ENCODE measurements at regions not wholly inside any gene's neighbourhood (a gene's known extent, or its start where the extent isn't known, plus 50 kb on each side); places are given as distances from the start of the nearest gene placed in this dataset.

DNA sequence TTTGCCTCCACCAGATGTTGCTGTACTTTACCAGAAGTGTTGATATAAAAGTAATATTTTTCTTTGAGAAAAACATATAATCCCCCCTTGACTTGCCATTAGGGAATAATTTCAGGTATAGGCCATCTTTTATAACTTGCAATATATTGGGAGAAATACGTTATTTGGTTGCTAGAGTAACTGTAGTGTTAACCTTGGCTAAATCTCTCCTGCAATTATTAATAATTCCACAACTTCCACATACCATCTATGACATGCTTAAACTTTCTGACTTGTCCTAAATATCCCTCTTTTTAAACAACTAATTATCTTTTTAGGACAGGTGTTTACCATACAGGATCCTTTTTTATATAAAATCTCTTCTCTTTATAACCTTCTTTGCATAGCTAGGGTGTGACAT lies 1048.2 kb downstream of the SLC16A7 start:
- no peak overlapping the region for H3K4me3 ChIP-seq (ENCODE audit: low read depth, low read length)
- CTCF ChIA-PET: no interaction called here
- TF ChIP-seq, protein P1, sequence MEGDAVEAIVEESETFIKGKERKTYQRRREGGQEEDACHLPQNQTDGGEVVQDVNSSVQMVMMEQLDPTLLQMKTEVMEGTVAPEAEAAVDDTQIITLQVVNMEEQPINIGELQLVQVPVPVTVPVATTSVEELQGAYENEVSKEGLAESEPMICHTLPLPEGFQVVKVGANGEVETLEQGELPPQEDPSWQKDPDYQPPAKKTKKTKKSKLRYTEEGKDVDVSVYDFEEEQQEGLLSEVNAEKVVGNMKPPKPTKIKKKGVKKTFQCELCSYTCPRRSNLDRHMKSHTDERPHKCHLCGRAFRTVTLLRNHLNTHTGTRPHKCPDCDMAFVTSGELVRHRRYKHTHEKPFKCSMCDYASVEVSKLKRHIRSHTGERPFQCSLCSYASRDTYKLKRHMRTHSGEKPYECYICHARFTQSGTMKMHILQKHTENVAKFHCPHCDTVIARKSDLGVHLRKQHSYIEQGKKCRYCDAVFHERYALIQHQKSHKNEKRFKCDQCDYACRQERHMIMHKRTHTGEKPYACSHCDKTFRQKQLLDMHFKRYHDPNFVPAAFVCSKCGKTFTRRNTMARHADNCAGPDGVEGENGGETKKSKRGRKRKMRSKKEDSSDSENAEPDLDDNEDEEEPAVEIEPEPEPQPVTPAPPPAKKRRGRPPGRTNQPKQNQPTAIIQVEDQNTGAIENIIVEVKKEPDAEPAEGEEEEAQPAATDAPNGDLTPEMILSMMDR (IDR thresholded peaks at IDR 0.05; ENCODE audit: low read depth, low read length): no peak
- no peaks in the 10 kb centered on the region for H3K27me3 ChIP-seq (ENCODE audit: control insufficient read depth, insufficient read depth, low read length)
- peaks cover 2% of the 10 kb centered on the region; the same call in 1 of the 2 replicates for H3K9me3 ChIP-seq (ENCODE audit: control insufficient read depth, insufficient read depth, low read length)
- POLR2A ChIA-PET: no interaction called here
- no peak overlapping the region for H3K27ac ChIP-seq (ENCODE audit: low read depth, low read length)
- no peak for DNase-seq (ENCODE audit: low read depth, low spot score)

DNA sequence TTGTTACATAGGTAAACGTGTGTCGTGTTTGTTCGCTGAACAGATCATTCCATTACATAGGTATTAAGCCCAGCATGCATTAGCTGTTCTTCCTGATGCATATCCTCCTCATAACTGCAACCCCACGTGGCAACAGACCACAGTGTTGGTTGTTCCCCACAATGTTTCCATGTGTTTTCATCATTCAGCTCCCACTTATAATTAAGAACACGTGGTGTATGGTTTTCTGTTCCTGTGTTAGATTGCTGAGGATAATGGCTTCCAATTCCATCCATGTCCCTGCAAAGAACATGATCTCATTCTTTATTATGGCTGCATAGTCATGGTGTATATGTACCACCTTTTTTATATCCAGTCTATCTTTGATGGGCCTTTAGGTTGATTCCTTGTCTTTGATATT lies 1071.1 kb downstream of the SLC16A7 start:
- H3K9me3 ChIP-seq (ENCODE audit: control insufficient read depth, insufficient read depth, low read length): no peaks in the 10 kb centered on the region; the same call in 1 of the 2 replicates
- no peaks in the 10 kb centered on the region for H3K27me3 ChIP-seq (ENCODE audit: control insufficient read depth, insufficient read depth, low read length)
- DNase-seq (ENCODE audit: low read depth, low spot score): no peak
- no peak overlapping the region for H3K27ac ChIP-seq (ENCODE audit: low read depth, low read length)
- TF ChIP-seq, protein P1 (IDR thresholded peaks at IDR 0.05; ENCODE audit: low read depth, low read length): no peak
- no peak overlapping the region for H3K4me3 ChIP-seq (ENCODE audit: low read depth, low read length)
- ChIA-PET CTCF (no interaction called here), POLR2A (no interaction called here)

DNA sequence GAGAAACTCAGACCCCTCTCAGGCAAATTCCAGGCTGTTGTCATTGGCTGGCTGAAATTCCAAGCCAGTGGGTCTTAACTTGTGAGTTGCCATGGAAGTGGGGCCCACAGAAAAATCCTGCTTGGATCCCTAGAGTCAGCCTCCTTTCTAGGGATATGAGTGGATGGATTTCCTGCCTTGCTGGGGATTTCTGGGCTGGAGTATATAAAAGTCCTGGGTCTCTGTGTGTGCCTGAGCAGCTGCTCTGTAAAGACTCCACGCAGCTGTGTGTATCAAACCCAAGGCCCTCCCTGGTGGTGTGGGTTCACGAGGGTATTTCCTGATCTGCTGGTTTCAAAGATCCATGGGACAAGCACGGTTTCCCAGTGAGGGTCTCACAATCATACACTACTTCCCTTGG lies 1077.1 kb downstream of the SLC16A7 start:
- no peak overlapping the region for H3K27ac ChIP-seq (ENCODE audit: low read depth, low read length)
- ChIA-PET CTCF (no interaction called here), POLR2A (no interaction called here)
- DNase-seq (ENCODE audit: low read depth, low spot score): no peak
- H3K9me3 ChIP-seq (ENCODE audit: control insufficient read depth, insufficient read depth, low read length): no peaks in the 10 kb centered on the region; the same call in 1 of the 2 replicates
- no peaks in the 10 kb centered on the region for H3K27me3 ChIP-seq (ENCODE audit: control insufficient read depth, insufficient read depth, low read length)
- TF ChIP-seq, protein P1 (IDR thresholded peaks at IDR 0.05; ENCODE audit: low read depth, low read length): no peak
- H3K4me3 ChIP-seq (ENCODE audit: low read depth, low read length): no peak overlapping the region

DNA sequence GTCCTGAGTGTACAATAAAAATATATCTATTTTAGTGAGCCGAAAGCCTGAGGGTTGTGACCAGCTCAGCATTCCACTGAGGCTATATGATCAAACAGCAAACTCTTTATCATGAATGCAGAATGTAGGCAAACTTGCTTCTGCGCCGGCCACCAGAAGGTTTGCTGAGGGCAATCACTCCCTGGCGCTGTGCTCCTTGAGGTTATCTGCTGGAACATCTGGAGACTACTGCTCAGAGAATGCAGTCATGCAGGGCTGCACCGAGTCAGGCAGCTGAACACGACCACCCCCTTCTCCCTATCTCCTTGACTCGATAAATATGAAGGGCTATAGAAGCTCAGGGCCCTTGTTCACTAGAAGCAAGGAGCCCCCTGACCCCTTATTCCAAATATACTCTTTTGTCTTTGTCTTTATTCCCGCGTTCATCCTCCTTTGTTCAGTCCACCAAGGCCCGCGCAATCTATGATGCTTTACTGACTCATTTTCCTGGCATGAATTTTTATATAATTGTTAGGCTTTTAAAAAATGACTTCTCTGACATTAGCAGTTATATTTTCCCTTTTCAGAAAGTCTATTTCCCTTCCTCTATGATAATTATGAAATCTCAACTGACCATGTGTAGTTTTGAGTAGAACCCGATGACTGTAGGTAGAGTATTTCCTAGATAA lies 1089.3 kb downstream of the SLC16A7 start:
- TF ChIP-seq, protein P1 (IDR thresholded peaks at IDR 0.05; ENCODE audit: low read depth, low read length): no peak
- CTCF ChIA-PET: no interaction called here

DNA sequence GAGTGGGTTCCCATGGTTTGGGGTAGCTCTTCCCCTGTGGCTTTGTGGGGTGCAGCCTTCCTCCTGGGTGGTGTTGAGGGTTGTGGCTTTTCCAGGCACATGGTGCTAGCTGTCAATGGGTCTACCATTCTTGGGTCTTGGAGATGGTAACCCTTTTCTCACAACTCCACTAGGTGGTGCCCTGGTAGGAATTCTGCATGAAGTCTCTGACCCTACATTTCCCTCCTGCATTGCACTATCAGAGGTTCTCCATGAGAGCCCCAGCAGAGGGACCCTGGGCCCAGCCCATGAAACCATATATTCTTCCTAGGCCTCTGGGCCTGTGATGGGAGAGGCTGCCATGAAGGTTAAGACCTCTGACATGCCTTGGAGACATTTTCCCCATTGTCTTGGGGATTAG lies 1093.3 kb downstream of the SLC16A7 start:
- H3K27me3 ChIP-seq (ENCODE audit: control insufficient read depth, insufficient read depth, low read length): no peaks in the 10 kb centered on the region
- ChIA-PET CTCF (interaction anchor here (0.5 kb wide), 1 partner anchor 1238 kb away, joined by 3 read pairs; no protein-coding TSS in a partner anchor), POLR2A (no interaction called here)
- DNase-seq (ENCODE audit: low read depth, low spot score): no peak
- TF ChIP-seq, protein P1 (IDR thresholded peaks at IDR 0.05; ENCODE audit: low read depth, low read length): no peak
- H3K9me3 ChIP-seq (ENCODE audit: control insufficient read depth, insufficient read depth, low read length): no peaks in the 10 kb centered on the region; the same call in 1 of the 2 replicates
- no peak overlapping the region for H3K27ac ChIP-seq (ENCODE audit: low read depth, low read length)
- H3K4me3 ChIP-seq (ENCODE audit: low read depth, low read length): no peak overlapping the region

More for the DNA sequence above, 1089.3 kb downstream of the SLC16A7 start:
- Histone ChIP-seq H3K27me3 (ENCODE audit: control insufficient read depth, insufficient read depth, low read length) (no peaks in the 10 kb centered on the region), H3K27ac (ENCODE audit: low read depth, low read length) (no peak overlapping the region), H3K9me3 (ENCODE audit: control insufficient read depth, insufficient read depth, low read length) (no peaks in the 10 kb centered on the region; the same call in none of the 2 replicates), H3K4me3 (ENCODE audit: low read depth, low read length) (no peak overlapping the region)
- POLR2A ChIA-PET: no interaction called here
- DNase-seq (ENCODE audit: low read depth, low spot score): no peak
